Activated CD4-positive, alpha-beta T cell treated with anti-CD3 and anti-CD28 coated beads for 36 hours (primary cell): ENCODE measurements at regions not wholly inside any gene's neighbourhood (a gene's known extent, or its start where the extent isn't known, plus 50 kb on each side); places are given as distances from the start of the nearest gene placed in this dataset.

ENCODE experiments used
- ATAC-seq: fragments of 200-7000 bp; cut with Tn5 transposase; one replicate; pipeline ENCODE4 v1.10.0; 2021; ENCODE audit warnings: mild to moderate bottlenecking, moderate library complexity
- CTCF ChIA-PET: fragments of 350-600 bp; sonication (Branson Sonifier 250); formaldehyde crosslinking; loops from one replicate; lab custom pipeline; 2021; ENCODE audit warnings: antibody characterized with exemption; lab: Charles Lee
- POLR2A ChIA-PET: fragments of 350-600 bp; sonication (Branson Sonifier 250); formaldehyde crosslinking; loops from one replicate; lab custom pipeline; 2021; ENCODE audit warnings: antibody characterized with exemption, inconsistent platforms; lab: Charles Lee
- DNase-seq: peaks from one replicate; pipeline ENCODE4 v3.0.0-alpha.2; 2020
- H3K27ac Mint-ChIP-seq: one replicate; pipeline ENCODE4 v1.8.0; 2021; ENCODE audit warnings: mixed read lengths
- H3K27me3 Mint-ChIP-seq: one replicate; pipeline ENCODE4 v1.8.0; 2021; ENCODE audit warnings: mixed read lengths
- H3K36me3 Mint-ChIP-seq: one replicate; pipeline ENCODE4 v1.8.0; 2021; ENCODE audit warnings: low read depth, mixed read lengths
- H3K4me1 Mint-ChIP-seq: one replicate; pipeline ENCODE4 v1.8.0; 2021; ENCODE audit warnings: mixed read lengths
- H3K4me3 Mint-ChIP-seq: one replicate; pipeline ENCODE4 v1.8.0; 2021; ENCODE audit warnings: mild to moderate bottlenecking, moderate library complexity, mixed read lengths
- H3K9me3 Mint-ChIP-seq: one replicate; pipeline ENCODE4 v1.8.0; 2021; ENCODE audit warnings: low read depth, mixed read lengths
- intact Hi-C, 2 experiments: fragments of 100-400 bp; cut with DNase I in 1 of 2; cut with micrococcal nuclease in 1 of 2; formaldehyde crosslinking; loops; one replicate each; pipeline versions ENCODE4 v1.14.2 to v1.15.1; 2022 to 2024; cut with DNase I, micrococcal nuclease

GRCh38 chr15:67003586-67003985 is 61.8 kb upstream of the SMAD3 start:
- H3K4me3 Mint-ChIP-seq: no peak overlapping the region
- ChIA-PET CTCF (interaction anchor here (1.0 kb wide), 1 partner anchor 237 kb away, joined by 6 read pairs; no protein-coding TSS in a partner anchor), POLR2A (interaction anchor here (0.5 kb wide), 1 partner anchor 69 kb away, joined by 3 read pairs; no protein-coding TSS in a partner anchor)
- H3K9me3 Mint-ChIP-seq: no peaks in the 10 kb centered on the region
- intact Hi-C loops: no loop called here
- no peaks in the 10 kb centered on the region for H3K36me3 Mint-ChIP-seq
- no peak for ATAC-seq
- no peaks in the 10 kb centered on the region for H3K4me1 Mint-ChIP-seq
- DNase-seq: no peak
- H3K27me3 Mint-ChIP-seq: no peaks in the 10 kb centered on the region
- no peak overlapping the region for H3K27ac Mint-ChIP-seq

DNA sequence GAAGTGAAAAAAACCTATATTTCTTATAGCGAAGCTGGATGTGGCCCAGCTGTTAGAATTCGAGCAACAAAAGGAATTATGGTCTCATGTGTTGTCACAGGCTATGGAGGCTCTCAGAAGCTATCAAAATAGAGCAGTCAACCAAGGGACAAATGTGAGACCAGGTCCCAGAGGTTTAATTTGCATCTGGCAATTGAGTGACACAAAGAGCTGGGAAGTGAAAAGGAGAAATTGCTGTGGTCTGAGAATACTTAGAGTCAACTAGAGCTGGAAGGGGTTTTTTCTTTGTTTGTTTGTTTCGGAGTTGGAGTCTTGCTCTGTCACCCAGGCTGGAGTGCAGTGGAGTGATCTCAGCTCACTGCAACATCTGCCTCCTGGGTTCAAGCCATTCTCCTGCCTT is 61.3 kb upstream of the SMAD3 start:
- Mint-ChIP-seq H3K4me1 (no peaks in the 10 kb centered on the region), H3K9me3 (no peaks in the 10 kb centered on the region), H3K27me3 (no peaks in the 10 kb centered on the region), H3K36me3 (no peaks in the 10 kb centered on the region), H3K4me3 (no peak overlapping the region), H3K27ac (no peak overlapping the region)
- no peak for ATAC-seq
- intact Hi-C loops: no loop called here
- ChIA-PET POLR2A (interaction anchor here (0.5 kb wide), 1 partner anchor 68 kb away, joined by 3 read pairs; no protein-coding TSS in a partner anchor), CTCF (no interaction called here)
- no peak for DNase-seq

GRCh38 chr15:67005294-67005996 is 60.0 kb upstream of the SMAD3 start:
- ChIA-PET POLR2A (no interaction called here), CTCF (no interaction called here)
- intact Hi-C loops: no loop called here
- H3K4me1 Mint-ChIP-seq: no peaks in the 10 kb centered on the region
- H3K9me3 Mint-ChIP-seq: no peaks in the 10 kb centered on the region
- DNase-seq (no peak), ATAC-seq (no peak)
- no peaks in the 10 kb centered on the region for H3K36me3 Mint-ChIP-seq
- no peaks in the 10 kb centered on the region for H3K27me3 Mint-ChIP-seq
- no peak overlapping the region for H3K27ac Mint-ChIP-seq
- no peak overlapping the region for H3K4me3 Mint-ChIP-seq

- ATAC-seq: no peak
- intact Hi-C loops: no loop called here
- no peaks in the 10 kb centered on the region for H3K27me3 Mint-ChIP-seq
- no peak for DNase-seq
- H3K4me1 Mint-ChIP-seq: no peaks in the 10 kb centered on the region
- ChIA-PET POLR2A (no interaction called here), CTCF (no interaction called here)
- H3K27ac Mint-ChIP-seq: no peak overlapping the region
- no peaks in the 10 kb centered on the region for H3K9me3 Mint-ChIP-seq
- H3K36me3 Mint-ChIP-seq: no peaks in the 10 kb centered on the region
- H3K4me3 Mint-ChIP-seq: no peak overlapping the region
Measured at GRCh38 chr15:67006083-67007065, 59.0 kb upstream of the SMAD3 start.

DNA sequence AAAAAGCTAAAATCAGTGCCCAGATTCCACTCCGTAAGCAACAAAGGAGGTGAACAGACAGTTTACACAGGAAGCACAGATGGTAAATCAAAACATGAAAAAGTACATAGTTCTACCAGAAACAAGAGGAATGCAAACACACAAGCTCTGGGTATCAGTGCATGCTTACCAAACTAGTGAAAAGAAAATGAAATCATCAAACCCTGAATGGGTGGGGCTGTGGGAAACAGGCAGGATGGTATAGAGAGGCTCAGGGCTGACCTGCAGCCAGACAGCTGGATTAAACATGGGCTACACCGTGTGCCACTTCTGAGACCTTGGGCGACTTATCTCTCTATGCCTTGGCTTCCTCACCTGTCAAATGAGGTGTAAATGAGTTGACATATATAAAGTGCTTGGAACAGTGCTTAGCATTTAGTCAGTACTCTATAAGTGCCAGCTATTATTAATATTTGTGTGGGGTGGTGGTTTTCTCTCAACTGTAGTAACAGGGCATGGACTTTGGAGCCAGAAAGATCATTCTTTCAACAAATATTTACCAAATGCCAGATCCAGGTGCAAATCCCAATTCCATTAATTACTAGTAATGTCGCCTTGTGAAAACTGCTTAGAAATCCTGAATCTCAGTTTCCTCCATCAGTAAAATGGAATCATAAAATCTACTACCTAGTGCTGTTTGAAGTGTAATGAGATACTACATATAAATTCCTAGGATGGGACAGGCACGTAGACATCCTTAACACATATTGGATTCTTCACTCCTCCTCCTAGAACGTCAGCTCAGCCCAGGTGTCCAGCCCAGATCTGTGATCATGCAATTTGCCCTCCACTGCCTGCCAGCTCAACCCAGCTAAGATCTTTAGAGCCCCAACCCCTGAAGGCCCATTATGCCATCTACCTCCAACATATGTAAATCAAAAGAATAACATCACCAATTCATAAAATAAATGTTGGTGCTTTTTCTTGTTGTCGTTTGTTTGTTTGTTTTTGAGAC is 55.5 kb upstream of the SMAD3 start:
- POLR2A ChIA-PET: no interaction called here
- no peaks in the 10 kb centered on the region for H3K27me3 Mint-ChIP-seq
- no peaks in the 10 kb centered on the region for H3K4me1 Mint-ChIP-seq
- CTCF ChIA-PET: interaction anchor here (0.8 to 0.9 kb wide), 2 partner anchors 44 to 84 kb away, joined by 3 read pairs; no protein-coding TSS in a partner anchor
- DNase-seq: no peak
- no peak overlapping the region for H3K4me3 Mint-ChIP-seq
- H3K27ac Mint-ChIP-seq: no peak overlapping the region
- no peaks in the 10 kb centered on the region for H3K36me3 Mint-ChIP-seq
- no peaks in the 10 kb centered on the region for H3K9me3 Mint-ChIP-seq
- intact Hi-C loops: no loop called here
- peak; percentile 70 for ATAC-seq

- ChIA-PET CTCF (interaction anchor here (0.7 to 0.9 kb wide), 2 partner anchors 85 to 299 kb away, joined by 3 read pairs; no protein-coding TSS in a partner anchor), POLR2A (no interaction called here)
- Mint-ChIP-seq H3K36me3 (no peaks in the 10 kb centered on the region), H3K4me1 (no peaks in the 10 kb centered on the region), H3K27ac (no peak overlapping the region), H3K4me3 (no peak overlapping the region), H3K27me3 (no peaks in the 10 kb centered on the region), H3K9me3 (no peaks in the 10 kb centered on the region)
- no peak for DNase-seq
- no peak for ATAC-seq
- intact Hi-C loops: no loop called here
Measured at GRCh38 chr15:67010898-67011616, 54.3 kb upstream of the SMAD3 start.

DNA sequence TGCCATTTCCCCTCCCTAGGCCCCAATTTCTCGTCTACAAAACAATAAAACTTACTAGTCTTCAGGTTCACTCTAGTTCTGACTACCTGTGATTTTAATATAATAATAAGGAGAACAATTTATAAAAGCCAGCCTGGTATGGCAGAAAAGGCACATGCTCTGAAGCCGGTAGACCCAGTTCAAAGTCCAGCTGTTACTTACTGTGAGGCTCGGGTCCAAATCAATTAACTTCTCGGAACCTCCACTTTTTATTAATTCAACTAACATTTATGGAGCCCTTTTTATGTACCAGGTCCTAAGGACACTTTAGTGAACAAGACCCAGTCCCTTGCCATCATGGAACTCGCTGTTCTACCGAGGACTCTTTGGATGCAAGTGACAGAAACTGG is 53.8 kb upstream of the SMAD3 start:
- Mint-ChIP-seq H3K36me3 (no peaks in the 10 kb centered on the region), H3K4me1 (no peaks in the 10 kb centered on the region), H3K4me3 (no peak overlapping the region), H3K27me3 (no peaks in the 10 kb centered on the region), H3K9me3 (no peaks in the 10 kb centered on the region), H3K27ac (no peak overlapping the region)
- ChIA-PET CTCF (no interaction called here), POLR2A (no interaction called here)
- no peak for DNase-seq
- intact Hi-C loops: no loop called here
- no peak for ATAC-seq

- intact Hi-C loops: no loop called here
Measured at GRCh38 chr15:67013696-67014095, 51.7 kb upstream of the SMAD3 start.

More at GRCh38 chr15:67013696-67014095, 51.7 kb upstream of the SMAD3 start:
- ATAC-seq: no peak
- ChIA-PET POLR2A (no interaction called here), CTCF (no interaction called here)
- no peak overlapping the region for H3K27ac Mint-ChIP-seq
- H3K4me1 Mint-ChIP-seq: peaks cover 3% of the 10 kb centered on the region
- H3K9me3 Mint-ChIP-seq: no peaks in the 10 kb centered on the region
- no peak for DNase-seq
- no peaks in the 10 kb centered on the region for H3K27me3 Mint-ChIP-seq
- H3K4me3 Mint-ChIP-seq: no peak overlapping the region
- H3K36me3 Mint-ChIP-seq: no peaks in the 10 kb centered on the region
